Right ventricle myocardium inferior (tissue), 1 donor: ENCODE measurements at regions not wholly inside any gene's neighbourhood (a gene's known extent, or its start where the extent isn't known, plus 50 kb on each side); places are given as distances from the start of the nearest gene placed in this dataset.

Source experiments
- ATAC-seq: fragments of 200-7000 bp; cut with Tn5 transposase; one replicate; pipeline ENCODE4 v1.9.1; 2020; ENCODE audit warnings: mild to moderate bottlenecking, moderate library complexity
- DNase-seq: peaks from one replicate; pipeline ENCODE4 v3.0.0; 2021; ENCODE audit errors: missing footprints
- intact Hi-C: fragments of 100-400 bp; cut with DNase I; formaldehyde crosslinking; loops from one replicate; pipeline ENCODE4 v1.11.0; 2022
- donor health status: DM: no; HTN: yes; CAD: no; lungs with severe emphysema.

GRCh38 chr6:6376845-6377244 is 56.4 kb upstream of the F13A1 start:
- ATAC-seq (no peak), DNase-seq (no peak)
- intact Hi-C loops: no loop called here

GRCh38 chr6:6377621-6378020 is 57.2 kb upstream of the F13A1 start:
- intact Hi-C loops: no loop called here
- ATAC-seq (no peak), DNase-seq (no peak)

- intact Hi-C loops: no loop called here
- ATAC-seq (no peak), DNase-seq (no peak)
Observed at GRCh38 chr6:6379573-6379972, 59.1 kb upstream of the F13A1 start.

GRCh38 chr6:6384520-6384919 is 64.1 kb upstream of the F13A1 start:
- intact Hi-C loops: no loop called here
- DNase-seq (no peak), ATAC-seq (no peak)

- intact Hi-C loops: no loop called here
- DNase-seq (no peak), ATAC-seq (peak; percentile 37)
Observed at GRCh38 chr6:6386010-6386409, 65.5 kb upstream of the F13A1 start.

GRCh38 chr6:6390849-6391602 is 70.6 kb upstream of the F13A1 start:
- intact Hi-C loops: no loop called here
- DNase-seq (no peak), ATAC-seq (no peak)

- intact Hi-C loops: no loop called here
- DNase-seq (no peak), ATAC-seq (no peak)
Observed at GRCh38 chr6:6392214-6393068, 72.0 kb upstream of the F13A1 start.

- intact Hi-C loops: no loop called here
- no peak for DNase-seq
- ATAC-seq: no peak
Observed at GRCh38 chr6:6393069-6393529, 72.6 kb upstream of the F13A1 start.

GRCh38 chr6:6395581-6396197 is 75.2 kb upstream of the F13A1 start:
- ATAC-seq: peak; percentile 89
- DNase-seq: no peak
- intact Hi-C loops: no loop called here

GRCh38 chr6:6397842-6398241 is 77.4 kb upstream of the F13A1 start:
- DNase-seq (no peak), ATAC-seq (no peak)
- intact Hi-C loops: no loop called here

- DNase-seq: no peak
Observed at GRCh38 chr6:6399568-6399967, 79.1 kb upstream of the F13A1 start.

GRCh38 chr6:6401401-6401800 is 80.9 kb upstream of the F13A1 start:
- intact Hi-C loops: no loop called here
- ATAC-seq: no peak
- no peak for DNase-seq

More at GRCh38 chr6:6399568-6399967, 79.1 kb upstream of the F13A1 start:
- no peak for ATAC-seq
- intact Hi-C loops: no loop called here

GRCh38 chr6:6402006-6402405 is 81.5 kb upstream of the F13A1 start:
- DNase-seq (no peak), ATAC-seq (no peak)
- intact Hi-C loops: no loop called here

GRCh38 chr6:6402591-6402990 is 82.1 kb upstream of the F13A1 start:
- no peak for ATAC-seq
- intact Hi-C loops: no loop called here
- no peak for DNase-seq

GRCh38 chr6:6405031-6405430 is 84.6 kb upstream of the F13A1 start:
- ATAC-seq: no peak
- intact Hi-C loops: loop anchor here (5.0 kb wide), 1 partner anchor 88 kb away; no protein-coding TSS in a partner anchor
- no peak for DNase-seq

GRCh38 chr6:6405997-6406714 is 85.7 kb upstream of the F13A1 start:
- intact Hi-C loops: loop anchor here (5.0 kb wide), 1 partner anchor 89 kb away; no protein-coding TSS in a partner anchor
- ATAC-seq (peak; percentile 43), DNase-seq (no peak)

GRCh38 chr6:6406715-6407070 is 86.2 kb upstream of the F13A1 start:
- intact Hi-C loops: loop anchor here (5.0 kb wide), 1 partner anchor 89 kb away; no protein-coding TSS in a partner anchor
- ATAC-seq (peak; percentile 11), DNase-seq (no peak)

- DNase-seq (no peak), ATAC-seq (peak; percentile 62)
Observed at GRCh38 chr6:6407071-6407741, 86.7 kb upstream of the F13A1 start.

More at GRCh38 chr6:6407071-6407741, 86.7 kb upstream of the F13A1 start:
- intact Hi-C loops: loop anchor here (5.0 kb wide), 1 partner anchor 90 kb away; no protein-coding TSS in a partner anchor
